Endothelial cell of umbilical vein (primary cell): ENCODE measurements at regions not wholly inside any gene's neighbourhood (a gene's known extent, or its start where the extent isn't known, plus 50 kb on each side); places are given as distances from the start of the nearest gene placed in this dataset.

Source experiments
- BruUV-seq: library from RNA; stranded (reverse); fragments of 400-500 nt; replicated peaks from 2 replicates; lab custom pipeline; 2021; lab: Mats Ljungman, UMichigan
- CTCF ChIA-PET: fragments of 300-600, 350-600 bp; sonication (Branson Sonifier 250); formaldehyde crosslinking; loops from one replicate; lab custom pipeline; 2021; ENCODE audit warnings: antibody characterized with exemption, inconsistent platforms; lab: Charles Lee
- POLR2A ChIA-PET: fragments of 300-600, 350-600 bp; sonication (Branson Sonifier 250); formaldehyde crosslinking; loops from one replicate; lab custom pipeline; 2021; ENCODE audit warnings: antibody characterized with exemption, inconsistent platforms; lab: Charles Lee
- DNase-seq: peaks from one replicate; pipeline ENCODE4 v3.0.0-alpha.2; 2011; ENCODE audit warnings: low read depth, low spot score
- FAIRE-seq: peaks from 2 replicates; lab custom pipeline; 2011; peaks lifted over from hg19 to GRCh38; lab: Jason Lieb, UNC
- H2AFZ ChIP-seq: 2 replicates; pipeline ENCODE4 v1.6.0; 2012; ENCODE audit warnings: low read depth, low read length, control low read depth, inconsistent platforms
- H3K27ac ChIP-seq: 2 replicates; pipeline ENCODE4 v1.5.1; 2011; ENCODE audit warnings: low read depth, mild to moderate bottlenecking, control low read depth, low read length, moderate library complexity; ENCODE audit not compliant: insufficient read depth
- H3K27me3 ChIP-seq, 2 experiments: 2 replicates each; pipeline versions ENCODE4 v1.6.0 to v1.6.1; 2011; ENCODE audit warnings: low read length in 2 of 2, mixed read lengths in 1 of 2; ENCODE audit not compliant: control insufficient read depth in 2 of 2, insufficient read depth in 2 of 2
- H3K36me3 ChIP-seq, 2 experiments: 2 replicates in 1 of 2; 3 replicates in 1 of 2; pipeline ENCODE4 v1.5.1; 2011; ENCODE audit warnings: low read length in 2 of 2, mild to moderate bottlenecking in 1 of 2, moderate library complexity in 1 of 2; ENCODE audit not compliant: control insufficient read depth in 2 of 2, insufficient read depth in 2 of 2; ENCODE audit errors: extremely low read depth in 1 of 2
- H3K4me1 ChIP-seq: 3 replicates; pipeline ENCODE4 v1.5.1; 2011; ENCODE audit warnings: mild to moderate bottlenecking, low read length; ENCODE audit not compliant: control insufficient read depth, insufficient read depth; ENCODE audit errors: extremely low read depth
- H3K4me2 ChIP-seq: 2 replicates; pipeline ENCODE4 v1.6.1; 2011; ENCODE audit warnings: low read length, control low read depth, mixed read lengths; ENCODE audit not compliant: insufficient read depth
- H3K4me3 ChIP-seq, 3 experiments: fragments of 200-600 bp in 1 of 3; sonication (generic), shearing (Covaris generic) in 1 of 3; replicated peaks in 1 of 3; 2 replicates each; pipeline ENCODE4 v1.5.1; 2011 to 2016; ENCODE audit warnings: control low read depth in 3 of 3, low read length in 3 of 3, mild to moderate bottlenecking in 2 of 3, inconsistent platforms in 1 of 3, low read depth in 1 of 3, moderate library complexity in 1 of 3; ENCODE audit not compliant: insufficient read depth in 1 of 3
- H3K79me2 ChIP-seq: 2 replicates; pipeline ENCODE4 v1.6.0; 2012; ENCODE audit warnings: low read length, inconsistent platforms; ENCODE audit not compliant: control insufficient read depth, insufficient read depth
- H3K9ac ChIP-seq: replicated peaks from 2 replicates; pipeline ENCODE3; 2011; ENCODE audit warnings: low read length, control low read depth; ENCODE audit not compliant: insufficient read depth; ENCODE audit errors: extremely low read depth
- H3K9me1 ChIP-seq: replicated peaks from 3 replicates; pipeline ENCODE4 v1.6.0; 2011; ENCODE audit warnings: mild to moderate bottlenecking, low read length; ENCODE audit not compliant: control insufficient read depth, insufficient read depth; ENCODE audit errors: extremely low read depth
- H3K9me3 ChIP-seq: replicated peaks from 2 replicates; pipeline ENCODE4 v1.5.1; 2012; ENCODE audit warnings: low read length, inconsistent platforms; ENCODE audit not compliant: control insufficient read depth, insufficient read depth
- H4K20me1 ChIP-seq: replicated peaks from 2 replicates; pipeline ENCODE3; 2011; ENCODE audit warnings: mild to moderate bottlenecking, low read length; ENCODE audit not compliant: control insufficient read depth, insufficient read depth; ENCODE audit errors: extremely low read depth
- CTCF ChIP-seq, 2 donors: IDR thresholded peaks; 1 replicate in 1 of 2; 2 replicates in 1 of 2; pipeline ENCODE4 v1.5.1; 2011; ENCODE audit warnings: low read length in 2 of 2, mild to moderate bottlenecking in 2 of 2, moderate library complexity in 2 of 2, control low read depth in 1 of 2, inconsistent platforms in 1 of 2, low read depth in 1 of 2; ENCODE audit not compliant: insufficient read depth in 1 of 2; ENCODE audit errors: extremely low read depth in 1 of 2
- EZH2 ChIP-seq: IDR thresholded peaks from 2 replicates; pipeline ENCODE4 v1.6.1; 2012; ENCODE audit warnings: borderline replicate concordance, low read depth, mild to moderate bottlenecking, moderate library complexity, low read length, inconsistent platforms; ENCODE audit not compliant: severe bottlenecking
- FOS ChIP-seq: IDR thresholded peaks from 2 replicates; pipeline ENCODE4 v1.6.1; 2011; ENCODE audit warnings: mild to moderate bottlenecking, low read length, moderate library complexity, borderline replicate concordance; ENCODE audit not compliant: insufficient read depth
- JUN ChIP-seq: IDR thresholded peaks from 2 replicates; pipeline ENCODE4 v1.6.1; 2011; ENCODE audit warnings: borderline replicate concordance, low read depth; ENCODE audit not compliant: insufficient read length, insufficient read depth
- POLR2A ChIP-seq: IDR thresholded peaks from 2 replicates; pipeline ENCODE4 v1.6.1; 2012; ENCODE audit warnings: low read depth, mild to moderate bottlenecking, control low read depth, low read length
- POLR2AphosphoS5 ChIP-seq: IDR thresholded peaks from 2 replicates; pipeline ENCODE4 v1.6.1; 2012; ENCODE audit warnings: low read depth, mild to moderate bottlenecking, control low read depth, low read length, moderate library complexity; ENCODE audit not compliant: insufficient read depth
- dilution Hi-C: fragments of 300-500 bp; cut with MboI; formaldehyde crosslinking; loops from one replicate; pipeline ENCODE4 v1.15.0; 2019; ENCODE audit warnings: low sequenced_read_pairs; ENCODE audit not compliant: extremely low pct_ligation_motif_present
- intact Hi-C: fragments of 100-400 bp; cut with micrococcal nuclease; formaldehyde crosslinking; loops from one replicate; pipeline ENCODE4 v1.10.0; 2022
- TF ChIP-seq, protein P1 (sequence below): IDR thresholded peaks from 2 replicates; pipeline ENCODE4 v1.6.1; 2011; ENCODE audit not compliant: insufficient read depth, insufficient read length

GRCh38 chr5:58393716-58394115, 66.2 kb downstream of the PLK2 start:
- no peaks in the 10 kb centered on the region for H3K4me1 ChIP-seq
- H4K20me1 ChIP-seq = no peaks in the 10 kb centered on the region
- TF ChIP-seq EZH2 (no peak), POLR2A (no peak), FOS (no peak), POLR2AphosphoS5 (no peak), CTCF (IDR thresholded peaks at IDR 0.05; ENCODE audit: extremely low read depth in 1 of 2, insufficient read depth in 1 of 2, low read depth in 1 of 2, low read length in 2 of 2) (no peak), JUN (no peak)
- TF ChIP-seq, protein P1, sequence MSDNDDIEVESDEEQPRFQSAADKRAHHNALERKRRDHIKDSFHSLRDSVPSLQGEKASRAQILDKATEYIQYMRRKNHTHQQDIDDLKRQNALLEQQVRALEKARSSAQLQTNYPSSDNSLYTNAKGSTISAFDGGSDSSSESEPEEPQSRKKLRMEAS = no peak
- intact Hi-C loops = no loop called here
- no peaks in the 10 kb centered on the region for H3K9me1 ChIP-seq
- ChIA-PET POLR2A (no interaction called here), CTCF (no interaction called here)
- H3K4me3 ChIP-seq = no peak overlapping the region
- BruUV-seq = no TSS peak
- H3K9ac ChIP-seq = no peak overlapping the region
- no peaks in the 10 kb centered on the region for H3K79me2 ChIP-seq
- FAIRE-seq = no peak
- H3K27me3 ChIP-seq = no peaks in the 10 kb centered on the region
- no peak overlapping the region for H3K27ac ChIP-seq
- no peak for DNase-seq
- H3K9me3 ChIP-seq = no peaks in the 10 kb centered on the region
- H2AFZ ChIP-seq = no peak overlapping the region
- dilution Hi-C loops = no loop called here
- no peaks in the 10 kb centered on the region for H3K36me3 ChIP-seq
- H3K4me2 ChIP-seq = no peak overlapping the region
